Loucy (cell line): ENCODE measurements at regions not wholly inside any gene's neighbourhood (a gene's known extent, or its start where the extent isn't known, plus 50 kb on each side); places are given as distances from the start of the nearest gene placed in this dataset.

Experiments used
- CTCF ChIP-seq: fragments of 200-600 bp; sonication (generic); conservative IDR thresholded peaks from 2 replicates; pipeline ENCODE4 v1.5.1; 2014; ENCODE audit warnings: mild to moderate bottlenecking, antibody characterized with exemption, low read length
- EZH2phosphoT487 ChIP-seq: fragments of 200-600 bp; IDR thresholded peaks from 2 replicates; pipeline ENCODE4 v1.6.1; 2018; ENCODE audit warnings: antibody characterized with exemption, mild to moderate bottlenecking, moderate library complexity, borderline replicate concordance

- TF ChIP-seq EZH2phosphoT487 (no peak), CTCF (no peak)
Measured at GRCh38 chr9:89845862-89846261, 241.1 kb downstream of the GADD45G start.
